ENCODE measurements at regions not wholly inside any gene's neighbourhood (a gene's known extent, or its start where the extent isn't known, plus 50 kb on each side); places are given as distances from the start of the nearest gene placed in this dataset.

DNA sequence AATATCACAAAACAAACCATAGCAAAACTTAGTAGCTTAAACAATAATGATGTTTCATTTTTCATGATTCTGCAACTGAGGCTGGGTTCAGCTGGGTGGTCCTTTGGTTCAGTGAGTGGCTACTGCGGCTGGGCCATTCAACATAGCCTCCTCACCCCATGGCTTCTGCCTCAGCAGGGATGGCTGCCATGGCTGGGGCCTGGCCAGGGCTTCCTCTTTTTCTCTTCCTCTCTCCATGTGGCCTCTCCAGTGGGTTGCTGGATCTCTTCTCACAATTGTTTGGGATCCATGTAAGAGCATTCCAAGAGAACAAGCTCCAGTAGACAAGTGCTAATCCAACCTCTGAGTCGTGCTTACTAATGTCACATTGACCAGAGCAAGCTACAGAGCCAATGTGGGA, 248.6 kb upstream of the PLET1 start:
- DNase-seq (ENCODE audit: low spot score) (no peak), ATAC-seq (ENCODE audit: low FRiP score) (no peak)
- TF ChIP-seq, protein P1, sequence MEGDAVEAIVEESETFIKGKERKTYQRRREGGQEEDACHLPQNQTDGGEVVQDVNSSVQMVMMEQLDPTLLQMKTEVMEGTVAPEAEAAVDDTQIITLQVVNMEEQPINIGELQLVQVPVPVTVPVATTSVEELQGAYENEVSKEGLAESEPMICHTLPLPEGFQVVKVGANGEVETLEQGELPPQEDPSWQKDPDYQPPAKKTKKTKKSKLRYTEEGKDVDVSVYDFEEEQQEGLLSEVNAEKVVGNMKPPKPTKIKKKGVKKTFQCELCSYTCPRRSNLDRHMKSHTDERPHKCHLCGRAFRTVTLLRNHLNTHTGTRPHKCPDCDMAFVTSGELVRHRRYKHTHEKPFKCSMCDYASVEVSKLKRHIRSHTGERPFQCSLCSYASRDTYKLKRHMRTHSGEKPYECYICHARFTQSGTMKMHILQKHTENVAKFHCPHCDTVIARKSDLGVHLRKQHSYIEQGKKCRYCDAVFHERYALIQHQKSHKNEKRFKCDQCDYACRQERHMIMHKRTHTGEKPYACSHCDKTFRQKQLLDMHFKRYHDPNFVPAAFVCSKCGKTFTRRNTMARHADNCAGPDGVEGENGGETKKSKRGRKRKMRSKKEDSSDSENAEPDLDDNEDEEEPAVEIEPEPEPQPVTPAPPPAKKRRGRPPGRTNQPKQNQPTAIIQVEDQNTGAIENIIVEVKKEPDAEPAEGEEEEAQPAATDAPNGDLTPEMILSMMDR (IDR thresholded peaks at IDR 0.05) = no peak

DNA sequence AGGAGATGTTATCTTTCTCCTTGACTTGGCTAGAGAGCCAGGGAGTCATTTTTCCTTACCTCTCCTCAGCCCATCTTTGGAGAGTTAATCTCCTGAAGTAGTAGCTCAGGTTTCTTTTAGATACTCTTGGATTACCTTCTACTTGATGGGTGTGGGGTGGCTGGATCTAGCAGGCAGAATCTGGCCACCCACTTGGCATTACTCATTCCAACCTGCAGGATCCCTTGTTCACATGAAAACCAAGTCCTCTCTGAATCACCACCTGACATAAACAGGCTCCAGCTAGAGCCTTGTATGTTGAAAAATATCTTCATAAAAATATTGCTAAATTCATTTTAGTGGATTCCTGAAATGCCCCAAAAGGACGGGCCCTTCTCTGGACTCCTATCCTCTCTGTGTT, 250.6 kb upstream of the PLET1 start:
- TF ChIP-seq, protein P1 (IDR thresholded peaks at IDR 0.05) = no peak
- DNase-seq (ENCODE audit: low spot score) = no peak
- no peak for ATAC-seq (ENCODE audit: low FRiP score)

DNA sequence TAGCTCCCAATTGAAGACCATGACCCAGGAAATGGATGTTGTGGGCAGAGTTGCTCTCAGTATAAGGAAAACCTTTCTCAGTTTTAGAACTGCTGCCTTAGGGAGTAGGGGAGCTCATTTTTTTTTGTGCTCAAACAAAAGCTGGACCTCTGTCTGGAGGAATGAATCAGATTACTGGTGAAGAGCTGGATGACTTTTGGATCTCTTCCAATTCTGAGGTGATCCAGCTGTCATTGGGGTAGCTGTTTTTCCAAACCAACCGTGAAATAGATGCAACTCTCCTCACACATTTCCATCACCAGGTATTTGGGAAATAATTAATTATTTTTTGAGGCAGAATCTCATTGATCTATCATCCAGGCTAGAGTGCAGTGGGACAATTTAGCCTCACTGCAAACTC, 251.3 kb upstream of the PLET1 start:
- TF ChIP-seq, protein P1 (IDR thresholded peaks at IDR 0.05) = no peak
- DNase-seq (ENCODE audit: low spot score) (no peak), ATAC-seq (ENCODE audit: low FRiP score) (no peak)

DNA sequence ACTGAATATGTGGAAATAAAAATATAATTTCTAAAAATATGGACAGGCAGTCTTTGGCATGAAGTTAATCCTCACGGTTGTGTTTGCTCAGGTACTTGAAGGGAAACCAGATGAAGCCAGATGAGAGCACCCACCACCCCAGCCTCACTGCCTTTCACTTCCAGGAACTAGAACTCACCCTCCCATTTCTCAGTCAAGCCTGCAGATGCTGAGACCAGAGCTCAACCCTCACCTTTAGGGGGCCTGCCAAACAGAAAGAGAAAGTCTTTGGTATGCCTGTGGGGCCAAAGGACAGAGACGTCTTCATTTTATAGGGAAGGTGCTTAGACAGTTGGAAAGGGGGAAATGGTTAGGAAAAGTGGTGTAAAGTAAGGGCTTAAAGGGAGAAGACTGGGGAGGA, 252.8 kb upstream of the PLET1 start:
- DNase-seq (ENCODE audit: low spot score) = no peak
- ATAC-seq (ENCODE audit: low FRiP score) = no peak
- TF ChIP-seq, protein P1 (IDR thresholded peaks at IDR 0.05) = no peak

DNA sequence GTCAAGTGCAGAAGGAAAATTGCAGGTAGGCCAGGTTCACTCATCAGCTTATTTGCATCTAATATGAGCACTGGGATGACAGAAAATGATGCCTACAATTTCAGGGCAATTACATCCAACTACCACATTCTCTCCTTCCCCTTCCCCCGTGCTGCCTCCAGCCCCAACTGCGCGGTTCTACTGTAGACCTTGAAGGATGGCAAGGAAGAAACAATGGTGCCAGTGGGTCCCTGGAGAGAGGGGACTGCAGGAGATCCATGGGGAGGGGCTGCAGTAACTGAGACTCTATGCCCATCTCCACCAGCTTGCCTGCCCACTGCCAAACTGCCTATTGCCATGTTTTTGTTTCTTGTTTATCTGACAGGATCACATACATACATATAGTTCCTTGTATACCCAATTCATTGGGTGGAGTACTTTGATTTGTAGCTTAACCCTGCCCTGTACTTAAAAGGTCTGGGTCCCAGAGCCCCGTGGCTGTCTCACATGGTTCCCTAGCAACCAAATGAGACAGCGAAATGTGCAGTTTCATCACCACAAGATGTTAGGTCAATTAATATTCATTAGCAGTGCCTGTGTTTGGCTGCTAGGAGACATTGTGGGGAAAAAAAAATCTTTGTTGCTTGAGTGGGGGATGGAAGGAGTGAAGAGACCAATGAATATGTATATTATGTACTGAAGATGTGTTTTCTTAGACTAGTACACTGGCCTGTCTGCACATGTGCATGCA, 253.5 kb upstream of the PLET1 start:
- DNase-seq (ENCODE audit: low spot score) (no peak), ATAC-seq (ENCODE audit: low FRiP score) (no peak)
- TF ChIP-seq, protein P1 (IDR thresholded peaks at IDR 0.05) = no peak

DNA sequence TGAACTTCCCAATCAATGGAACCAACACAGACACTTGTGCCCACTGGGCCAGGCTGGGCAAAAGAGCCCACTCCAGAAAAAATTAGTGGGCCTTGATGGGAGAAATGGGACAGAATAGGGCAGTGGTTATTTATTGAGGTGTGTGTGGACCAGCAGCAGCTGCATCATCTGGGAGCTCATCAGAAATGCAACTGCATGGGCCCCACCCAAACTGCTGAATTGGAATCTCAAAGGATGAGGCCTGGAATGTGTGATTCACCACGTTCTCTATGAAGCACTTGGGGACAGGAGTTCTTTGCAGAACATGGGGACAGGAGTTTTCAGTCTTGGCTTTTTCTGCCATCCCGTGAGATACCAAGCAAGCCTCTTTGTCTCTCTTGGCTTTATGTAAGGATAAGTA, 255.6 kb upstream of the PLET1 start:
- TF ChIP-seq, protein P1 (IDR thresholded peaks at IDR 0.05) = no peak
- no peak for ATAC-seq (ENCODE audit: low FRiP score)
- no peak for DNase-seq (ENCODE audit: low spot score)

DNA sequence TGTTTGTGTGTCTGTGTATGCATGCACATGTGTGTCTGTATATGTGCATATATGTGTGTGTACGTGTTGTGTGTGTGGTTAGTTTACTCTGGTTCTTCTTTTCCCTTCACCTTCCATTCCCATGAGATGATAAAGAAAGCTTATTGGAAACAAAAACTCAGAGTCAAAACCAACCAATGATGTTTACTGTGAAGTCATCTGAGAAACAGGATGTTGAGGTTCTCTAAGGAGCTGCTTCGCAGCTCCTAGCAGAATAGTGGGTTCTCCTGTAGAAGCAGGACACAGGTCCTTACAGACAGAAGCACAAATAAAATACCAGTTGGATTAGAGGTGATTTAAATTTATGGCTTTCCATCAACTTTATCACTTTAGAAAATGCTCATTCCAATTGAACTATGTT, 256.1 kb upstream of the PLET1 start:
- TF ChIP-seq, protein P1 (IDR thresholded peaks at IDR 0.05) = no peak
- no peak for ATAC-seq (ENCODE audit: low FRiP score)
- no peak for DNase-seq (ENCODE audit: low spot score)

Data from omental fat pad (tissue), 3 donors.